GM12878 (cell line): ENCODE measurements at regions not wholly inside any gene's neighbourhood (a gene's known extent, or its start where the extent isn't known, plus 50 kb on each side); places are given as distances from the start of the nearest gene placed in this dataset.

Source experiments
- ATAC-seq: fragments of 200-7000 bp; cut with Tn5 transposase; 3 replicates; pipeline ENCODE4 v1.9.1; 2020; ENCODE audit warnings: mild to moderate bottlenecking, moderate library complexity
- BruUV-seq: library from RNA; stranded (reverse); fragments of 400-500 nt; replicated peaks from 2 replicates; lab custom pipeline; 2021; lab: Mats Ljungman, UMichigan
- CTCF ChIA-PET: fragments of 300-600 bp; sonication (Branson Sonifier 250); formaldehyde crosslinking; extraction: SDS; loops from one replicate; lab custom pipeline; 2021; ENCODE audit warnings: inconsistent platforms; lab: Yijun Ruan, JAX
- POLR2A ChIA-PET: fragments of 350-600 bp; formaldehyde crosslinking; extraction: SDS; loops from one replicate; lab custom pipeline; 2021; ENCODE audit warnings: inconsistent platforms; lab: Charles Lee
- RAD21 ChIA-PET: fragments of 300-600 bp; sonication (Branson Sonifier 250); formaldehyde crosslinking; loops from one replicate; lab custom pipeline; 2023; ENCODE audit warnings: antibody characterized with exemption; ENCODE audit not compliant: unreplicated experiment; lab: Charles Lee
- SMC1A ChIA-PET: fragments of 300-600 bp; sonication (Branson Sonifier 250); formaldehyde crosslinking; loops from one replicate; lab custom pipeline; 2023; ENCODE audit not compliant: unreplicated experiment, uncharacterized antibody; lab: Charles Lee
- DNase-seq: peaks from one replicate; pipeline ENCODE4 v3.0.0-alpha.2; 2011; ENCODE audit warnings: low read depth, low spot score
- FAIRE-seq: peaks from 3 replicates; lab custom pipeline; 2011; peaks lifted over from hg19 to GRCh38; lab: Jason Lieb, UNC
- H2AFZ ChIP-seq: 2 replicates; pipeline ENCODE4 v1.6.0; 2011; ENCODE audit warnings: low read depth, low read length, control low read depth; ENCODE audit not compliant: control insufficient read depth
- H3K27ac ChIP-seq: 2 replicates; pipeline ENCODE4 v1.5.1; 2011; ENCODE audit warnings: control low read depth; ENCODE audit not compliant: control insufficient read depth, insufficient read depth
- H3K27me3 ChIP-seq, 2 experiments: replicated peaks in 1 of 2; 2 replicates each; pipeline versions ENCODE4 v1.6.0 to v1.6.1; 2011; ENCODE audit warnings: low read length in 1 of 2; ENCODE audit not compliant: control insufficient read depth in 2 of 2, insufficient read depth in 2 of 2
- H3K36me3 ChIP-seq, 2 experiments: 2 replicates each; pipeline ENCODE4 v1.5.1; 2011; ENCODE audit warnings: low read length in 1 of 2; ENCODE audit not compliant: control insufficient read depth in 2 of 2, insufficient read depth in 2 of 2
- H3K4me1 ChIP-seq: 2 replicates; pipeline ENCODE4 v1.6.1; 2011; ENCODE audit warnings: mild to moderate bottlenecking, low read length, moderate library complexity, mixed read lengths; ENCODE audit not compliant: control insufficient read depth, insufficient read depth
- H3K4me2 ChIP-seq: 2 replicates; pipeline ENCODE4 v1.6.0; 2011; ENCODE audit warnings: control low read depth; ENCODE audit not compliant: control insufficient read depth, insufficient read depth
- H3K4me3 ChIP-seq: fragments of 200-600 bp; sonication (generic); 2 replicates; pipeline ENCODE4 v1.5.1; 2016
- H3K79me2 ChIP-seq: 2 replicates; pipeline ENCODE4 v1.6.0; 2011; ENCODE audit warnings: low read length; ENCODE audit not compliant: control insufficient read depth, insufficient read depth
- H3K9ac ChIP-seq: 2 replicates; pipeline ENCODE4 v1.8.0; 2011; ENCODE audit warnings: low read length, control low read depth, mixed read lengths; ENCODE audit not compliant: control insufficient read depth, insufficient read depth
- H3K9me3 ChIP-seq: replicated peaks from 3 replicates; pipeline ENCODE4 v1.5.1; 2011; ENCODE audit warnings: mild to moderate bottlenecking, low read length; ENCODE audit not compliant: control insufficient read depth, insufficient read depth
- H4K20me1 ChIP-seq: 2 replicates; pipeline ENCODE4 v1.6.0; 2011; ENCODE audit not compliant: control insufficient read depth, insufficient read depth
- CBFB ChIP-seq: IDR thresholded peaks from 2 replicates; pipeline ENCODE4 v1.6.1; 2016; ENCODE audit warnings: antibody characterized with exemption, low read depth
- CREB1 ChIP-seq: IDR thresholded peaks from 2 replicates; pipeline ENCODE4 v1.6.1; 2012; ENCODE audit warnings: low read depth, mild to moderate bottlenecking, inconsistent platforms
- NBN ChIP-seq: fragments of 450-650 bp; IDR thresholded peaks from 2 replicates; pipeline ENCODE4 v1.6.1; 2016
- NR2C2 ChIP-seq: IDR thresholded peaks from 2 replicates; pipeline ENCODE4 v1.6.1; 2011; ENCODE audit warnings: borderline replicate concordance, low read depth; ENCODE audit not compliant: control insufficient read depth, insufficient read length
- SMC3 ChIP-seq: IDR thresholded peaks from 2 replicates; pipeline ENCODE4 v1.6.1; 2011; ENCODE audit warnings: low read length, improper control_type of control experiment, borderline replicate concordance
- SRF ChIP-seq, 2 experiments: IDR thresholded peaks; 2 replicates each; pipeline ENCODE4 v1.6.1; 2011; ENCODE audit warnings: low read depth in 2 of 2, low read length in 2 of 2, mild to moderate bottlenecking in 1 of 2, moderate library complexity in 1 of 2
- SUPT20H ChIP-seq: IDR thresholded peaks from 2 replicates; pipeline ENCODE4 v1.6.1; 2011; ENCODE audit warnings: low read depth, mild to moderate bottlenecking, low read length, moderate library complexity, borderline replicate concordance; ENCODE audit not compliant: control insufficient read depth
- YY1 ChIP-seq: IDR thresholded peaks from 2 replicates; pipeline ENCODE4 v1.6.1; 2011; ENCODE audit warnings: low read depth, mild to moderate bottlenecking, low read length
- ZNF274 ChIP-seq: IDR thresholded peaks from one replicate; pipeline ENCODE4 v1.8.0; 2011; ENCODE audit not compliant: insufficient read length, insufficient read depth
- WGBS: methylation state at CpG from one replicate; pipeline ENCODE4 v1.1.6; 2016; ENCODE audit warnings: low lambda C conversion rate; ENCODE audit not compliant: insufficient replicate concordance, insufficient coverage; ENCODE audit errors: missing lambda C conversion rate; 5-methylcytosine and 5-hydroxymethylcytosine counted together
- in situ Hi-C: fragments of 300-500 bp; cut with MboI; formaldehyde crosslinking; loops from 9 replicates; pipeline ENCODE4 v1.14.3; 2018; ENCODE audit warnings: mixed read lengths
- intact Hi-C: fragments of 100-400 bp; cut with micrococcal nuclease; formaldehyde crosslinking; loops from one replicate; pipeline ENCODE4 v1.14.2; 2022; ENCODE audit not compliant: unreplicated experiment
- TF ChIP-seq, protein P1 (sequence below): IDR thresholded peaks from 2 replicates; pipeline ENCODE4 v1.6.1; 2011; ENCODE audit warnings: low read depth, low read length, improper control_type of control experiment, borderline replicate concordance
- TF ChIP-seq, protein P2 (sequence below): fragments of 450-650 bp; IDR thresholded peaks from 2 replicates; pipeline ENCODE4 v1.6.1; 2017; ENCODE audit warnings: mild to moderate bottlenecking, low read depth, inconsistent platforms; ENCODE audit not compliant: poor library complexity, severe bottlenecking
- TF ChIP-seq, protein P3 (sequence below): fragments of 150-350 bp; IDR thresholded peaks from 2 replicates; pipeline ENCODE4 v1.6.1; 2014; ENCODE audit warnings: mild to moderate bottlenecking, low read depth, low read length
- TF ChIP-seq, protein P4 (sequence below): IDR thresholded peaks from 2 replicates; pipeline ENCODE4 v1.6.1; 2012; ENCODE audit warnings: mild to moderate bottlenecking, low read depth, low read length

DNA sequence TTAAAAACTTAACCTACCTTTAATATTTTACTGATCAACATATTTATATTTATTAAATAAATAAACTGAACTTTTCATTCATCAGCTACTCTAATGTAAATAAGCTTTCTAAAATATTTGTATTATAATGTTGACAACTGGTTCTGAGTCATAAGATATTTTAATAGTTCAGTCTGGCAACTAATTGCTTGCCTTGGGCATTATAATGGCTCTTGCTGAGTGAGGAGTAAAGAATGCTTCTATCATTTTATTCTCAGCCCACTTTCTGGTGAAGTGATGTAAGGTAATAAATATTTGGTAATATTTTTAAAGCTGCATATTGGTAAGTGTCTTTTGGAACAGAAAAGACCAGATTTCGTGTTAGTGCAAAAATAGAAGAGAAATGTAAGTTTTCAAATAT is 81.5 kb downstream of the DIPK2A start:
- Histone ChIP-seq H3K9me3 (no peaks in the 10 kb centered on the region), H3K79me2 (no peaks in the 10 kb centered on the region), H4K20me1 (no peaks in the 10 kb centered on the region), H3K27me3 (no peaks in the 10 kb centered on the region; a peak in 1 of 4 replicates), H3K4me3 (no peak overlapping the region), H3K9ac (no peak overlapping the region), H3K4me1 (no peaks in the 10 kb centered on the region), H3K36me3 (no peaks in the 10 kb centered on the region), H2AFZ (no peak overlapping the region), H3K4me2 (no peak overlapping the region), H3K27ac (no peak overlapping the region)
- DNase-seq (no peak), ATAC-seq (no peak), FAIRE-seq (no peak)
- WGBS: 42% methylated on average over 1 of the region's 1 CpG
- ChIA-PET POLR2A (interaction anchor here (0.7 kb wide), 1 partner anchor 13 kb away, joined by 3 read pairs; no protein-coding TSS in a partner anchor), CTCF (interaction anchor here (1.0 kb wide), 1 partner anchor 81 kb away, joined by 3 read pairs; the partner anchor contains the start of gene DIPK2A), SMC1A (interaction anchor here (0.7 kb wide), 1 partner anchor 225 kb away, joined by 5 read pairs; no protein-coding TSS in a partner anchor), RAD21 (no interaction called here)
- in situ Hi-C loops (no loop called here), intact Hi-C loops (no loop called here)
- BruUV-seq: no TSS peak
- TF ChIP-seq, protein P1, sequence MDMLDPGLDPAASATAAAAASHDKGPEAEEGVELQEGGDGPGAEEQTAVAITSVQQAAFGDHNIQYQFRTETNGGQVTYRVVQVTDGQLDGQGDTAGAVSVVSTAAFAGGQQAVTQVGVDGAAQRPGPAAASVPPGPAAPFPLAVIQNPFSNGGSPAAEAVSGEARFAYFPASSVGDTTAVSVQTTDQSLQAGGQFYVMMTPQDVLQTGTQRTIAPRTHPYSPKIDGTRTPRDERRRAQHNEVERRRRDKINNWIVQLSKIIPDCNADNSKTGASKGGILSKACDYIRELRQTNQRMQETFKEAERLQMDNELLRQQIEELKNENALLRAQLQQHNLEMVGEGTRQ: no peak
- no peak for TF ChIP-seq CBFB
- TF ChIP-seq, protein P2, sequence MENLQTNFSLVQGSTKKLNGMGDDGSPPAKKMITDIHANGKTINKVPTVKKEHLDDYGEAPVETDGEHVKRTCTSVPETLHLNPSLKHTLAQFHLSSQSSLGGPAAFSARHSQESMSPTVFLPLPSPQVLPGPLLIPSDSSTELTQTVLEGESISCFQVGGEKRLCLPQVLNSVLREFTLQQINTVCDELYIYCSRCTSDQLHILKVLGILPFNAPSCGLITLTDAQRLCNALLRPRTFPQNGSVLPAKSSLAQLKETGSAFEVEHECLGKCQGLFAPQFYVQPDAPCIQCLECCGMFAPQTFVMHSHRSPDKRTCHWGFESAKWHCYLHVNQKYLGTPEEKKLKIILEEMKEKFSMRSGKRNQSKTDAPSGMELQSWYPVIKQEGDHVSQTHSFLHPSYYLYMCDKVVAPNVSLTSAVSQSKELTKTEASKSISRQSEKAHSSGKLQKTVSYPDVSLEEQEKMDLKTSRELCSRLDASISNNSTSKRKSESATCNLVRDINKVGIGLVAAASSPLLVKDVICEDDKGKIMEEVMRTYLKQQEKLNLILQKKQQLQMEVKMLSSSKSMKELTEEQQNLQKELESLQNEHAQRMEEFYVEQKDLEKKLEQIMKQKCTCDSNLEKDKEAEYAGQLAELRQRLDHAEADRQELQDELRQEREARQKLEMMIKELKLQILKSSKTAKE: no peak
- TF ChIP-seq SRF (IDR thresholded peaks at IDR 0.05; ENCODE audit: low read depth in 2 of 2, low read length in 2 of 2): no peak
- no peak for TF ChIP-seq CREB1
- TF ChIP-seq, protein P3, sequence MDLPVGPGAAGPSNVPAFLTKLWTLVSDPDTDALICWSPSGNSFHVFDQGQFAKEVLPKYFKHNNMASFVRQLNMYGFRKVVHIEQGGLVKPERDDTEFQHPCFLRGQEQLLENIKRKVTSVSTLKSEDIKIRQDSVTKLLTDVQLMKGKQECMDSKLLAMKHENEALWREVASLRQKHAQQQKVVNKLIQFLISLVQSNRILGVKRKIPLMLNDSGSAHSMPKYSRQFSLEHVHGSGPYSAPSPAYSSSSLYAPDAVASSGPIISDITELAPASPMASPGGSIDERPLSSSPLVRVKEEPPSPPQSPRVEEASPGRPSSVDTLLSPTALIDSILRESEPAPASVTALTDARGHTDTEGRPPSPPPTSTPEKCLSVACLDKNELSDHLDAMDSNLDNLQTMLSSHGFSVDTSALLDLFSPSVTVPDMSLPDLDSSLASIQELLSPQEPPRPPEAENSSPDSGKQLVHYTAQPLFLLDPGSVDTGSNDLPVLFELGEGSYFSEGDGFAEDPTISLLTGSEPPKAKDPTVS: no peak
- TF ChIP-seq NR2C2: no peak
- no peak for TF ChIP-seq NBN
- TF ChIP-seq SUPT20H: no peak
- no peak for TF ChIP-seq ZNF274
- no peak for TF ChIP-seq YY1
- TF ChIP-seq, protein P4, sequence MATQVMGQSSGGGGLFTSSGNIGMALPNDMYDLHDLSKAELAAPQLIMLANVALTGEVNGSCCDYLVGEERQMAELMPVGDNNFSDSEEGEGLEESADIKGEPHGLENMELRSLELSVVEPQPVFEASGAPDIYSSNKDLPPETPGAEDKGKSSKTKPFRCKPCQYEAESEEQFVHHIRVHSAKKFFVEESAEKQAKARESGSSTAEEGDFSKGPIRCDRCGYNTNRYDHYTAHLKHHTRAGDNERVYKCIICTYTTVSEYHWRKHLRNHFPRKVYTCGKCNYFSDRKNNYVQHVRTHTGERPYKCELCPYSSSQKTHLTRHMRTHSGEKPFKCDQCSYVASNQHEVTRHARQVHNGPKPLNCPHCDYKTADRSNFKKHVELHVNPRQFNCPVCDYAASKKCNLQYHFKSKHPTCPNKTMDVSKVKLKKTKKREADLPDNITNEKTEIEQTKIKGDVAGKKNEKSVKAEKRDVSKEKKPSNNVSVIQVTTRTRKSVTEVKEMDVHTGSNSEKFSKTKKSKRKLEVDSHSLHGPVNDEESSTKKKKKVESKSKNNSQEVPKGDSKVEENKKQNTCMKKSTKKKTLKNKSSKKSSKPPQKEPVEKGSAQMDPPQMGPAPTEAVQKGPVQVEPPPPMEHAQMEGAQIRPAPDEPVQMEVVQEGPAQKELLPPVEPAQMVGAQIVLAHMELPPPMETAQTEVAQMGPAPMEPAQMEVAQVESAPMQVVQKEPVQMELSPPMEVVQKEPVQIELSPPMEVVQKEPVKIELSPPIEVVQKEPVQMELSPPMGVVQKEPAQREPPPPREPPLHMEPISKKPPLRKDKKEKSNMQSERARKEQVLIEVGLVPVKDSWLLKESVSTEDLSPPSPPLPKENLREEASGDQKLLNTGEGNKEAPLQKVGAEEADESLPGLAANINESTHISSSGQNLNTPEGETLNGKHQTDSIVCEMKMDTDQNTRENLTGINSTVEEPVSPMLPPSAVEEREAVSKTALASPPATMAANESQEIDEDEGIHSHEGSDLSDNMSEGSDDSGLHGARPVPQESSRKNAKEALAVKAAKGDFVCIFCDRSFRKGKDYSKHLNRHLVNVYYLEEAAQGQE: no peak
- TF ChIP-seq SMC3: no peak
